Activated naive CD4-positive, alpha-beta T cell treated with anti-CD3 and anti-CD28 coated beads for 36 hours (primary cell): ENCODE measurements at regions not wholly inside any gene's neighbourhood (a gene's known extent, or its start where the extent isn't known, plus 50 kb on each side); places are given as distances from the start of the nearest gene placed in this dataset.

Experiments
- CTCF ChIA-PET: fragments of 350-600 bp; sonication (Branson Sonifier 250); formaldehyde crosslinking; loops from one replicate; lab custom pipeline; 2021; ENCODE audit warnings: antibody characterized with exemption; lab: Charles Lee
- DNase-seq: peaks from one replicate; pipeline ENCODE4 v3.0.0-alpha.2; 2020
- H3K27ac Mint-ChIP-seq: one replicate; pipeline ENCODE4 v1.8.0; 2021; ENCODE audit warnings: mild to moderate bottlenecking, mixed read lengths
- H3K27me3 Mint-ChIP-seq: one replicate; pipeline ENCODE4 v1.8.0; 2021; ENCODE audit warnings: low read depth, mixed read lengths
- H3K36me3 Mint-ChIP-seq: one replicate; pipeline ENCODE4 v1.8.0; 2021; ENCODE audit warnings: low read depth, mixed read lengths
- H3K4me1 Mint-ChIP-seq: one replicate; pipeline ENCODE4 v1.8.0; 2021; ENCODE audit warnings: low read depth, mixed read lengths
- H3K4me3 Mint-ChIP-seq: one replicate; pipeline ENCODE4 v1.8.0; 2021; ENCODE audit warnings: mild to moderate bottlenecking, moderate library complexity, mixed read lengths
- H3K9me3 Mint-ChIP-seq: one replicate; pipeline ENCODE4 v1.8.0; 2021; ENCODE audit warnings: mixed read lengths
- intact Hi-C: fragments of 100-400 bp; cut with micrococcal nuclease; formaldehyde crosslinking; loops from one replicate; pipeline ENCODE4 v1.15.1; 2023

GRCh38 chr17:34116306-34116705 lies 138.8 kb upstream of the CCL2 start:
- intact Hi-C loops: no loop called here
- Mint-ChIP-seq H3K4me3 (no peak overlapping the region), H3K36me3 (no peaks in the 10 kb centered on the region), H3K9me3 (no peaks in the 10 kb centered on the region), H3K27me3 (peaks cover 12% of the 10 kb centered on the region), H3K27ac (no peak overlapping the region), H3K4me1 (no peaks in the 10 kb centered on the region)
- CTCF ChIA-PET: no interaction called here
- no peak for DNase-seq

- peaks cover 16% of the 10 kb centered on the region for H3K27me3 Mint-ChIP-seq
- CTCF ChIA-PET: no interaction called here
- H3K27ac Mint-ChIP-seq: no peak overlapping the region
- intact Hi-C loops: no loop called here
- no peak overlapping the region for H3K4me3 Mint-ChIP-seq
- no peaks in the 10 kb centered on the region for H3K4me1 Mint-ChIP-seq
- no peaks in the 10 kb centered on the region for H3K9me3 Mint-ChIP-seq
- DNase-seq: no peak
- H3K36me3 Mint-ChIP-seq: no peaks in the 10 kb centered on the region
Observed at GRCh38 chr17:34117332-34117731, 137.8 kb upstream of the CCL2 start.

GRCh38 chr17:34117811-34118210 lies 137.3 kb upstream of the CCL2 start:
- no peak for DNase-seq
- CTCF ChIA-PET: no interaction called here
- H3K4me1 Mint-ChIP-seq: no peaks in the 10 kb centered on the region
- H3K9me3 Mint-ChIP-seq: no peaks in the 10 kb centered on the region
- H3K27me3 Mint-ChIP-seq: peaks cover 15% of the 10 kb centered on the region
- no peak overlapping the region for H3K4me3 Mint-ChIP-seq
- H3K36me3 Mint-ChIP-seq: no peaks in the 10 kb centered on the region
- H3K27ac Mint-ChIP-seq: no peak overlapping the region
- intact Hi-C loops: no loop called here

- Mint-ChIP-seq H3K36me3 (no peaks in the 10 kb centered on the region), H3K4me1 (no peaks in the 10 kb centered on the region), H3K27me3 (peaks cover 10% of the 10 kb centered on the region), H3K27ac (no peak overlapping the region), H3K4me3 (no peak overlapping the region), H3K9me3 (no peaks in the 10 kb centered on the region)
- CTCF ChIA-PET: no interaction called here
- no peak for DNase-seq
- intact Hi-C loops: no loop called here
Observed at GRCh38 chr17:34118564-34118963, 136.5 kb upstream of the CCL2 start.

- peaks cover 14% of the 10 kb centered on the region for H3K27me3 Mint-ChIP-seq
- H3K4me3 Mint-ChIP-seq: no peak overlapping the region
- no peaks in the 10 kb centered on the region for H3K9me3 Mint-ChIP-seq
- CTCF ChIA-PET: no interaction called here
- H3K4me1 Mint-ChIP-seq: no peaks in the 10 kb centered on the region
- intact Hi-C loops: no loop called here
- no peak for DNase-seq
- H3K36me3 Mint-ChIP-seq: no peaks in the 10 kb centered on the region
- no peak overlapping the region for H3K27ac Mint-ChIP-seq
Observed at GRCh38 chr17:34121311-34121710, 133.8 kb upstream of the CCL2 start.

GRCh38 chr17:34122515-34122914 lies 132.6 kb upstream of the CCL2 start:
- H3K4me1 Mint-ChIP-seq: no peaks in the 10 kb centered on the region
- no peak for DNase-seq
- no peak overlapping the region for H3K27ac Mint-ChIP-seq
- H3K4me3 Mint-ChIP-seq: no peak overlapping the region
- intact Hi-C loops: no loop called here
- H3K36me3 Mint-ChIP-seq: no peaks in the 10 kb centered on the region
- H3K27me3 Mint-ChIP-seq: peaks cover 14% of the 10 kb centered on the region
- CTCF ChIA-PET: no interaction called here
- no peaks in the 10 kb centered on the region for H3K9me3 Mint-ChIP-seq

- CTCF ChIA-PET: no interaction called here
- no peaks in the 10 kb centered on the region for H3K4me1 Mint-ChIP-seq
- no peaks in the 10 kb centered on the region for H3K36me3 Mint-ChIP-seq
- DNase-seq: no peak
- intact Hi-C loops: no loop called here
- no peaks in the 10 kb centered on the region for H3K9me3 Mint-ChIP-seq
- no peak overlapping the region for H3K27ac Mint-ChIP-seq
- H3K4me3 Mint-ChIP-seq: no peak overlapping the region
- peaks cover 14% of the 10 kb centered on the region for H3K27me3 Mint-ChIP-seq
Observed at GRCh38 chr17:34125010-34125409, 130.1 kb upstream of the CCL2 start.

GRCh38 chr17:34125921-34126320 lies 129.2 kb upstream of the CCL2 start:
- CTCF ChIA-PET: no interaction called here
- Mint-ChIP-seq H3K27ac (no peak overlapping the region), H3K36me3 (no peaks in the 10 kb centered on the region), H3K4me3 (no peak overlapping the region), H3K27me3 (peaks cover 11% of the 10 kb centered on the region), H3K4me1 (no peaks in the 10 kb centered on the region), H3K9me3 (no peaks in the 10 kb centered on the region)
- intact Hi-C loops: no loop called here
- no peak for DNase-seq

- intact Hi-C loops: no loop called here
- no peaks in the 10 kb centered on the region for H3K36me3 Mint-ChIP-seq
- no peak overlapping the region for H3K27ac Mint-ChIP-seq
- no peaks in the 10 kb centered on the region for H3K9me3 Mint-ChIP-seq
- H3K4me1 Mint-ChIP-seq: no peaks in the 10 kb centered on the region
- H3K27me3 Mint-ChIP-seq: peaks cover 7% of the 10 kb centered on the region
- no peak for DNase-seq
- CTCF ChIA-PET: interaction anchor here (0.8 to 1.0 kb wide), 2 partner anchors 11 to 19 kb away, joined by 3 read pairs; no protein-coding TSS in a partner anchor
- H3K4me3 Mint-ChIP-seq: no peak overlapping the region
Observed at GRCh38 chr17:34126496-34126895, 128.6 kb upstream of the CCL2 start.

GRCh38 chr17:34126965-34127364 lies 128.1 kb upstream of the CCL2 start:
- no peaks in the 10 kb centered on the region for H3K9me3 Mint-ChIP-seq
- intact Hi-C loops: no loop called here
- peaks cover 4% of the 10 kb centered on the region for H3K27me3 Mint-ChIP-seq
- no peak overlapping the region for H3K4me3 Mint-ChIP-seq
- no peaks in the 10 kb centered on the region for H3K36me3 Mint-ChIP-seq
- H3K27ac Mint-ChIP-seq: no peak overlapping the region
- DNase-seq: no peak
- no peaks in the 10 kb centered on the region for H3K4me1 Mint-ChIP-seq
- CTCF ChIA-PET: interaction anchor here (0.8 to 1.0 kb wide), 2 partner anchors 10 to 19 kb away, joined by 3 read pairs; no protein-coding TSS in a partner anchor

- CTCF ChIA-PET: no interaction called here
- Mint-ChIP-seq H3K4me1 (no peaks in the 10 kb centered on the region), H3K9me3 (no peaks in the 10 kb centered on the region), H3K27me3 (peaks cover 5% of the 10 kb centered on the region), H3K27ac (no peak overlapping the region), H3K36me3 (no peaks in the 10 kb centered on the region), H3K4me3 (no peak overlapping the region)
- intact Hi-C loops: no loop called here
- no peak for DNase-seq
Observed at GRCh38 chr17:34130544-34130943, 124.5 kb upstream of the CCL2 start.

- CTCF ChIA-PET: no interaction called here
- DNase-seq: no peak
- no peaks in the 10 kb centered on the region for H3K4me1 Mint-ChIP-seq
- H3K36me3 Mint-ChIP-seq: no peaks in the 10 kb centered on the region
- H3K4me3 Mint-ChIP-seq: no peak overlapping the region
- H3K9me3 Mint-ChIP-seq: no peaks in the 10 kb centered on the region
- H3K27me3 Mint-ChIP-seq: peaks cover 5% of the 10 kb centered on the region
- intact Hi-C loops: no loop called here
- no peak overlapping the region for H3K27ac Mint-ChIP-seq
Observed at GRCh38 chr17:34131386-34131785, 123.7 kb upstream of the CCL2 start.

GRCh38 chr17:34133350-34133749 lies 121.7 kb upstream of the CCL2 start:
- H3K4me1 Mint-ChIP-seq: no peaks in the 10 kb centered on the region
- no peaks in the 10 kb centered on the region for H3K36me3 Mint-ChIP-seq
- peaks cover 7% of the 10 kb centered on the region for H3K27me3 Mint-ChIP-seq
- H3K4me3 Mint-ChIP-seq: no peak overlapping the region
- no peaks in the 10 kb centered on the region for H3K9me3 Mint-ChIP-seq
- no peak overlapping the region for H3K27ac Mint-ChIP-seq
- intact Hi-C loops: no loop called here
- CTCF ChIA-PET: no interaction called here
- no peak for DNase-seq

GRCh38 chr17:34135841-34136240 lies 119.2 kb upstream of the CCL2 start:
- DNase-seq: no peak
- Mint-ChIP-seq H3K4me3 (no peak overlapping the region), H3K9me3 (no peaks in the 10 kb centered on the region), H3K36me3 (no peaks in the 10 kb centered on the region), H3K4me1 (no peaks in the 10 kb centered on the region), H3K27ac (no peak overlapping the region), H3K27me3 (peaks cover 21% of the 10 kb centered on the region)
- intact Hi-C loops: no loop called here
- CTCF ChIA-PET: no interaction called here
